GM18498 (cell line): ENCODE measurements at regions not wholly inside any gene's neighbourhood (a gene's known extent, or its start where the extent isn't known, plus 50 kb on each side); places are given as distances from the start of the nearest gene placed in this dataset.

Experiments used
- ATAC-seq: cut with Tn5 transposase; IDR thresholded peaks from one replicate; pipeline ENCODE4 v1.9.1; 2021; ENCODE audit warnings: mild to moderate bottlenecking, moderate library complexity; ENCODE audit not compliant: unreplicated experiment

GRCh38 chr11:45556851-45557707 lies 108.3 kb downstream of the CHST1 start:
- ATAC-seq, result no peak

GRCh38 chr11:45554230-45554967 lies 111.0 kb downstream of the CHST1 start:
- no peak for ATAC-seq

- ATAC-seq, result no peak
Observed at GRCh38 chr11:45553383-45553936, 112.0 kb downstream of the CHST1 start.

GRCh38 chr11:45551191-45551713 lies 114.2 kb downstream of the CHST1 start:
- no peak for ATAC-seq

GRCh38 chr11:45549257-45549656 lies 116.2 kb downstream of the CHST1 start:
- no peak for ATAC-seq

- ATAC-seq, result no peak
Observed at GRCh38 chr11:45546366-45546765, 119.1 kb downstream of the CHST1 start.

GRCh38 chr11:45544826-45545225 lies 120.6 kb downstream of the CHST1 start:
- no peak for ATAC-seq

GRCh38 chr11:45543808-45544422 lies 121.5 kb downstream of the CHST1 start:
- ATAC-seq, result no peak

GRCh38 chr11:45543081-45543480 lies 122.3 kb downstream of the CHST1 start:
- ATAC-seq, result no peak

- ATAC-seq, result no peak
Observed at GRCh38 chr11:45541693-45542434, 123.6 kb downstream of the CHST1 start.

- ATAC-seq, result no peak
Observed at GRCh38 chr11:45538939-45539338, 126.5 kb downstream of the CHST1 start.

GRCh38 chr11:45538363-45538762 lies 127.1 kb downstream of the CHST1 start:
- ATAC-seq, result no peak

GRCh38 chr11:45537614-45538013 lies 127.8 kb downstream of the CHST1 start:
- no peak for ATAC-seq

- no peak for ATAC-seq
Observed at GRCh38 chr11:45535033-45535432, 130.4 kb downstream of the CHST1 start.

GRCh38 chr11:45534132-45534531 lies 131.3 kb downstream of the CHST1 start:
- ATAC-seq, result no peak

- no peak for ATAC-seq
Observed at GRCh38 chr11:45532546-45532945, 132.9 kb downstream of the CHST1 start.

GRCh38 chr11:45530776-45531175 lies 134.6 kb downstream of the CHST1 start:
- no peak for ATAC-seq

GRCh38 chr11:45530111-45530510 lies 135.3 kb downstream of the CHST1 start:
- no peak for ATAC-seq

GRCh38 chr11:45528435-45528834 lies 137.0 kb downstream of the CHST1 start:
- ATAC-seq, result no peak

GRCh38 chr11:45527898-45528297 lies 137.5 kb downstream of the CHST1 start:
- no peak for ATAC-seq
